HG02588 (cell line): ENCODE measurements at regions not wholly inside any gene's neighbourhood (a gene's known extent, or its start where the extent isn't known, plus 50 kb on each side); places are given as distances from the start of the nearest gene placed in this dataset.
"Not testable (repeated sequence)": the region's sequence is repeated elsewhere in the genome, so short reads cannot be mapped to it uniquely, and the experiment has no call there.

Source experiments
- ATAC-seq: cut with Tn5 transposase; IDR thresholded peaks from one replicate; pipeline ENCODE4 v1.9.1; 2021; ENCODE audit warnings: mild to moderate bottlenecking, moderate library complexity; ENCODE audit not compliant: unreplicated experiment

GRCh38 chr12:40431169-40431568, 206.4 kb downstream of the LRRK2 start:
- ATAC-seq, result no peak

- ATAC-seq, result no peak
These were observed 210.5 kb downstream of the LRRK2 start for GRCh38 chr12:40435251-40435650.

GRCh38 chr12:40435951-40436350, 211.2 kb downstream of the LRRK2 start:
- no peak for ATAC-seq

GRCh38 chr12:40436564-40436963, 211.8 kb downstream of the LRRK2 start:
- ATAC-seq, result no peak

- ATAC-seq, result no peak
These were observed 215.1 kb downstream of the LRRK2 start for GRCh38 chr12:40439771-40440492.

- no peak for ATAC-seq
These were observed 219.4 kb downstream of the LRRK2 start for GRCh38 chr12:40444174-40444573.

- peak; percentile 59 for ATAC-seq
These were observed 221.6 kb downstream of the LRRK2 start for GRCh38 chr12:40446385-40446784.

- ATAC-seq, result not testable (repeated sequence)
These were observed 223.7 kb downstream of the LRRK2 start for GRCh38 chr12:40448523-40448922.

GRCh38 chr12:40451661-40452060, 226.9 kb downstream of the LRRK2 start:
- no peak for ATAC-seq

GRCh38 chr12:40464121-40464520, 228.1 kb upstream of the CNTN1 start:
- ATAC-seq, result no peak

GRCh38 chr12:40469736-40470135, 222.5 kb upstream of the CNTN1 start:
- ATAC-seq, result no peak

- peak; percentile 55 for ATAC-seq
These were observed 218.3 kb upstream of the CNTN1 start for GRCh38 chr12:40473962-40474361.

GRCh38 chr12:40474630-40475029, 217.6 kb upstream of the CNTN1 start:
- no peak for ATAC-seq

- no peak for ATAC-seq
These were observed 192.4 kb upstream of the CNTN1 start for GRCh38 chr12:40499856-40500255.

GRCh38 chr12:40502322-40502721, 189.9 kb upstream of the CNTN1 start:
- ATAC-seq, result no peak

GRCh38 chr12:40505327-40505726, 186.9 kb upstream of the CNTN1 start:
- ATAC-seq, result no peak

GRCh38 chr12:40508421-40508820, 183.8 kb upstream of the CNTN1 start:
- ATAC-seq, result no peak

- ATAC-seq, result no peak
These were observed 180.9 kb upstream of the CNTN1 start for GRCh38 chr12:40511341-40511740.

- ATAC-seq, result peak; percentile 66
These were observed 177.0 kb upstream of the CNTN1 start for GRCh38 chr12:40515041-40515816.

- no peak for ATAC-seq
These were observed 169.4 kb upstream of the CNTN1 start for GRCh38 chr12:40522837-40523236.

- no peak for ATAC-seq
These were observed 167.2 kb upstream of the CNTN1 start for GRCh38 chr12:40525054-40525453.

GRCh38 chr12:40534828-40535227, 157.4 kb upstream of the CNTN1 start:
- no peak for ATAC-seq
